H9 (cell line): ENCODE measurements at regions not wholly inside any gene's neighbourhood (a gene's known extent, or its start where the extent isn't known, plus 50 kb on each side); places are given as distances from the start of the nearest gene placed in this dataset.

Source experiments
- DNase-seq: peaks from one replicate; pipeline ENCODE4 v3.0.0-alpha.2; 2017
- H2AFZ ChIP-seq: one replicate; pipeline ENCODE4 v1.6.1; 2013; ENCODE audit warnings: mild to moderate bottlenecking, low read length, control low read depth, moderate library complexity
- H2AK5ac ChIP-seq: 2 replicates; pipeline ENCODE4 v1.6.1; 2013; ENCODE audit warnings: low read length, control low read depth, mixed read lengths; ENCODE audit not compliant: insufficient read length
- H2BK120ac ChIP-seq: one replicate; pipeline ENCODE4 v1.6.1; 2013; ENCODE audit warnings: low read depth, mild to moderate bottlenecking, low read length, control low read depth, inconsistent platforms; ENCODE audit not compliant: poor library complexity, severe bottlenecking
- H2BK12ac ChIP-seq: 2 replicates; pipeline ENCODE4 v1.6.1; 2013; ENCODE audit warnings: low read length, control low read depth, mixed read lengths, low read depth; ENCODE audit not compliant: insufficient read length
- H2BK15ac ChIP-seq: 2 replicates; pipeline ENCODE4 v1.6.1; 2013; ENCODE audit warnings: low read depth, low read length, control low read depth
- H2BK20ac ChIP-seq: one replicate; pipeline ENCODE4 v1.6.1; 2013; ENCODE audit warnings: low read depth, mild to moderate bottlenecking, low read length, control low read depth, inconsistent platforms; ENCODE audit not compliant: poor library complexity, severe bottlenecking
- H2BK5ac ChIP-seq: 2 replicates; pipeline ENCODE4 v1.6.1; 2013; ENCODE audit warnings: low read length, control low read depth, mixed read lengths; ENCODE audit not compliant: insufficient read length
- H3K14ac ChIP-seq: 2 replicates; pipeline ENCODE4 v1.6.1; 2013; ENCODE audit warnings: low read length, control low read depth; ENCODE audit not compliant: insufficient read depth
- H3K18ac ChIP-seq: 2 replicates; pipeline ENCODE4 v1.6.1; 2013; ENCODE audit warnings: low read depth, mild to moderate bottlenecking, mixed read lengths, low read length, control low read depth; ENCODE audit not compliant: insufficient read length
- H3K23ac ChIP-seq: 2 replicates; pipeline ENCODE4 v1.6.1; 2013; ENCODE audit warnings: low read length, control low read depth, mixed read lengths, low read depth; ENCODE audit not compliant: insufficient read length
- H3K23me2 ChIP-seq: 2 replicates; pipeline ENCODE4 v1.6.1; 2013; ENCODE audit warnings: low read depth, mild to moderate bottlenecking, mixed read lengths, low read length, control low read depth; ENCODE audit not compliant: insufficient read length, poor library complexity, severe bottlenecking
- H3K27ac ChIP-seq: 2 replicates; pipeline ENCODE4 v1.5.1; 2013; ENCODE audit warnings: low read length, control low read depth, mixed read lengths, low read depth; ENCODE audit not compliant: insufficient read length
- H3K27me3 ChIP-seq: 2 replicates; pipeline ENCODE4 v1.6.1; 2013; ENCODE audit warnings: low read length, control low read depth, inconsistent platforms; ENCODE audit not compliant: insufficient read depth
- H3K4ac ChIP-seq: 2 replicates; pipeline ENCODE4 v1.6.1; 2013; ENCODE audit warnings: low read depth, mild to moderate bottlenecking, control low read depth, inconsistent platforms, low read length, moderate library complexity
- H3K4me1 ChIP-seq: 2 replicates; pipeline ENCODE4 v1.6.1; 2013; ENCODE audit warnings: low read length, control low read depth, inconsistent platforms; ENCODE audit not compliant: insufficient read depth
- H3K4me2 ChIP-seq: 2 replicates; pipeline ENCODE4 v1.6.1; 2013; ENCODE audit warnings: low read length, control low read depth, mixed read lengths; ENCODE audit not compliant: insufficient read length, insufficient read depth
- H3K56ac ChIP-seq: 2 replicates; pipeline ENCODE4 v1.6.1; 2013; ENCODE audit warnings: low read depth, mild to moderate bottlenecking, mixed read lengths, low read length, control low read depth; ENCODE audit not compliant: insufficient read length
- H3K79me1 ChIP-seq: 2 replicates; pipeline ENCODE4 v1.6.1; 2013; ENCODE audit warnings: low read depth, mild to moderate bottlenecking, moderate library complexity, low read length, control low read depth, inconsistent platforms; ENCODE audit not compliant: insufficient read depth, poor library complexity, severe bottlenecking
- H3K79me2 ChIP-seq: 2 replicates; pipeline ENCODE4 v1.6.1; 2013; ENCODE audit warnings: low read length, control low read depth, inconsistent platforms; ENCODE audit not compliant: insufficient read depth
- H3K9ac ChIP-seq: 2 replicates; pipeline ENCODE4 v1.6.1; 2013; ENCODE audit warnings: low read length, control low read depth, mixed read lengths; ENCODE audit not compliant: insufficient read length; ENCODE audit errors: extremely low read depth
- H3K9me3 ChIP-seq: one replicate; pipeline ENCODE4 v1.6.1; 2013; ENCODE audit warnings: low read depth, low read length, inconsistent platforms; ENCODE audit not compliant: control insufficient read depth
- H3T11ph ChIP-seq: one replicate; pipeline ENCODE4 v1.6.1; 2013; ENCODE audit warnings: mild to moderate bottlenecking, low read length, control low read depth, inconsistent platforms
- H4K20me1 ChIP-seq: one replicate; pipeline ENCODE4 v1.6.1; 2013; ENCODE audit not compliant: control insufficient read depth, insufficient read length, insufficient read depth
- H4K5ac ChIP-seq: 2 replicates; pipeline ENCODE4 v1.6.1; 2013; ENCODE audit warnings: low read depth, mild to moderate bottlenecking, mixed read lengths, low read length, control low read depth; ENCODE audit not compliant: insufficient read length
- H4K8ac ChIP-seq: replicated peaks from 2 replicates; pipeline ENCODE4 v1.6.1; 2013; ENCODE audit warnings: low read length, control low read depth, mixed read lengths, low read depth; ENCODE audit not compliant: insufficient read length
- H4K91ac ChIP-seq: 2 replicates; pipeline ENCODE4 v1.6.1; 2013; ENCODE audit warnings: low read depth, mild to moderate bottlenecking, moderate library complexity, mixed read lengths, low read length, control low read depth; ENCODE audit not compliant: insufficient read length
- H3K27ac Mint-ChIP-seq, 3 experiments: 2 replicates in 2 of 3; 3 replicates in 1 of 3; pipeline ENCODE4 v1.8.0; 2020 to 2021; ENCODE audit warnings: mixed read lengths in 3 of 3, mild to moderate bottlenecking in 1 of 3, moderate library complexity in 1 of 3
- H3K27me3 Mint-ChIP-seq: 2 replicates; pipeline ENCODE4 v1.8.0; 2021; ENCODE audit warnings: low read depth, mild to moderate bottlenecking, moderate library complexity, mixed read lengths
- H3K36me3 Mint-ChIP-seq, 3 experiments: 2 replicates in 2 of 3; 3 replicates in 1 of 3; pipeline ENCODE4 v1.8.0; 2020 to 2021; ENCODE audit warnings: low read depth in 3 of 3, mixed read lengths in 3 of 3; ENCODE audit not compliant: insufficient read depth in 1 of 3
- H3K4me1 Mint-ChIP-seq, 2 experiments: 2 replicates each; pipeline ENCODE4 v1.8.0; 2020; ENCODE audit warnings: mixed read lengths in 2 of 2
- H3K4me3 Mint-ChIP-seq, 2 experiments: 2 replicates in 1 of 2; 3 replicates in 1 of 2; pipeline ENCODE4 v1.8.0; 2020 to 2021; ENCODE audit warnings: mild to moderate bottlenecking in 2 of 2, mixed read lengths in 2 of 2, moderate library complexity in 1 of 2
- H3K9me3 Mint-ChIP-seq, 2 experiments: 2 replicates in 1 of 2; 3 replicates in 1 of 2; pipeline ENCODE4 v1.8.0; 2020; ENCODE audit warnings: mild to moderate bottlenecking in 2 of 2, mixed read lengths in 2 of 2, moderate library complexity in 1 of 2
- CTCF ChIP-seq: fragments of 200-600 bp; sonication (generic); conservative IDR thresholded peaks from 3 replicates; pipeline ENCODE4 v1.8.0; 2021; ENCODE audit warnings: antibody characterized with exemption, mild to moderate bottlenecking
- WGBS: extraction: QIAGEN DNeasy Blood & Tissue Kit; methylation state at CpG from one replicate; pipeline ENCODE4 v1.1.7; 2013; ENCODE audit warnings: missing lambda C conversion rate, low lambda C conversion rate, mixed read lengths; ENCODE audit not compliant: insufficient read length; ENCODE audit errors: extremely low coverage; 5-methylcytosine and 5-hydroxymethylcytosine counted together

GRCh38 chr10:88216976-88217375 is 353.6 kb downstream of the PTEN start:
- no peak for DNase-seq
- no peak overlapping the region for H3K27ac ChIP-seq

More at GRCh38 chr10:88216976-88217375, 353.6 kb downstream of the PTEN start:
- H3K36me3 Mint-ChIP-seq, result no peaks in the 10 kb centered on the region
- Histone ChIP-seq H4K8ac (no peak overlapping the region), H3K18ac (no peak overlapping the region), H3T11ph (no peak overlapping the region), H2BK120ac (no peak overlapping the region), H3K4ac (no peak overlapping the region), H3K9ac (no peak overlapping the region), H3K9me3 (no peaks in the 10 kb centered on the region), H2BK12ac (no peak overlapping the region), H2BK5ac (no peak overlapping the region), H3K56ac (no peak overlapping the region), H3K4me1 (no peaks in the 10 kb centered on the region), H2AK5ac (no peak overlapping the region), H3K14ac (no peak overlapping the region), H4K5ac (no peak overlapping the region), H3K79me1 (no peaks in the 10 kb centered on the region), H2BK20ac (no peak overlapping the region), H3K27me3 (no peaks in the 10 kb centered on the region), H3K79me2 (no peaks in the 10 kb centered on the region), H2BK15ac (no peak overlapping the region), H4K91ac (no peak overlapping the region), H3K23ac (no peak overlapping the region), H4K20me1 (no peaks in the 10 kb centered on the region), H2AFZ (no peak overlapping the region), H3K23me2 (no peaks in the 10 kb centered on the region), H3K4me2 (no peak overlapping the region)
- peaks cover 7 to 10% of the 10 kb centered on the region in 2 experiments; a peak in 3 of 4 replicates for H3K4me1 Mint-ChIP-seq
- H3K9me3 Mint-ChIP-seq, result no peaks in the 10 kb centered on the region
- H3K27me3 Mint-ChIP-seq, result no peaks in the 10 kb centered on the region
- H3K27ac Mint-ChIP-seq, result no peak overlapping the region
- TF ChIP-seq CTCF, result no peak
- H3K4me3 Mint-ChIP-seq, result no peak overlapping the region
- WGBS, result no CpG with 5 or more reads among the region's 3 CpGs
